CD4-positive, alpha-beta T cell treated with Interleukin-15 for 4 hours (primary cell): ENCODE measurements at regions not wholly inside any gene's neighbourhood (a gene's known extent, or its start where the extent isn't known, plus 50 kb on each side); places are given as distances from the start of the nearest gene placed in this dataset.

Experiments
- DNase-seq: peaks from one replicate; pipeline ENCODE4 v3.0.0-alpha.2; 2020; ENCODE audit warnings: low spot score

DNA sequence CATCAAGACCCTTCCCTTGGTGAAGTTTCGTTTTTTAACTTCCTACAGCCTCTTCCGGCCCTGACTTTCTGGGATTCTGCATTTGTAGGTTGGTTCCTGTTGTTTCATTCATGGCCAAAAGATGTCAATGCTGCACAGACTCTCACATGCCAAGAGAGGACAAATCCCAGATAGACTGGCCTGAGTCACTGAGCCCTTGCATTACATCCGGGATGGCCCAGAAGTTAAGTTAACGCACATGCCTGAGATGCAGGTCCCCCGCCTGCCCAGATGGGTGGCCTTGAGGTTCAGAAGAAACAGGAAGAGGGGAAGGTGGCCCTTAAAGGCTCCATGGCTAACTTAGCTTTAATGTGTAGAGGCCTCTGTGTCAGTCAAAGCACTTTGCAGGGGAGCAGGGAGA is 51.6 kb upstream of the SRGAP3 start:
- DNase-seq, result no peak

DNA sequence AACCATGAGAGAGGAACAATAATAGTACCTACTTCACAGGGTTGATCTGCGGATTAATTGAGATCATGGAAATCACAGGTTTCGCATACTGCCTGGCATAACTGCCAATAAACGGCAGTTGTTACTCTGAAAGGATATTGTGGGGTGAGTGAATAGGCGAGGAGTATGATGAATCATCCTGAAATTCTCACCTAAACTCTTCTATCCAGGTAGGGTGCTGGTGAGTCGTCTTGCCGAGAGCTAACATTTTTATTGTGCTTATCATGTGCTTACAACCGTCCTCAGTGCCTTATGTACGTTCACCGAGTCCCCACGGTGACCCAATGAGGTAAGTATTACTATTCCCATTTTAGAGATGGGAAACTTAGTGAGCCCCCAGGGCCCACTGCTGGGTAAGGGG is 52.4 kb upstream of the SRGAP3 start:
- no peak for DNase-seq

GRCh38 chr3:9302425-9303181 is 53.2 kb upstream of the SRGAP3 start:
- DNase-seq, result peak; percentile 63

GRCh38 chr3:9308298-9308990 is 54.4 kb upstream of the THUMPD3 start:
- DNase-seq, result no peak

DNA sequence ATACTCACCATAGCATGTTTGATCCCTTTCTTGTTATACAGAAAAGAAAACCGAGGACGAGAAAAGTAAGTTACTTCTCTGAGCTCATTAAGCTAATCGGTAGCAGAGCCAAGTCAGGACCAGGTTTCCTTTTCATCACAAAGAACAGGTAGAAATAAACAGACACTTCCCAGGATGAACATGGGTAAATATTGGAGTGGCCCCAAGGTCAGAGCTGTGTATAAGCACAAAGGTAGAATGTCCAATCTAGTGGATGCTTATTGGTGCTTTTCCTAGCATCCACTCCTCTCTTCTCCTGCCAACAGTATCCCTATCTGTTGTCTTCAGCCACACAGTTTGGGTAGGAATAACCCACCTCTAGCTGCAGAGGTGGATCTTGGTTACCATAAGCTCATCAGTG is 52.8 kb upstream of the THUMPD3 start:
- DNase-seq, result no peak

GRCh38 chr3:9311228-9311627 is 51.6 kb upstream of the THUMPD3 start:
- no peak for DNase-seq
